Osteocyte (in vitro differentiated cells): ENCODE measurements at regions not wholly inside any gene's neighbourhood (a gene's known extent, or its start where the extent isn't known, plus 50 kb on each side); places are given as distances from the start of the nearest gene placed in this dataset.

Experiments
- DNase-seq: peaks from one replicate; pipeline ENCODE4 v3.0.0; 2021; ENCODE audit warnings: mixed read lengths; ENCODE audit not compliant: unreplicated experiment; ENCODE audit errors: extremely low spot score
- H3K27ac Mint-ChIP-seq: one replicate; pipeline ENCODE4 v1.8.0; 2021; ENCODE audit warnings: mild to moderate bottlenecking, mixed read lengths; ENCODE audit not compliant: unreplicated experiment
- H3K27me3 Mint-ChIP-seq: one replicate; pipeline ENCODE4 v1.8.0; 2021; ENCODE audit warnings: mixed read lengths; ENCODE audit not compliant: unreplicated experiment
- H3K36me3 Mint-ChIP-seq: one replicate; pipeline ENCODE4 v1.8.0; 2021; ENCODE audit warnings: mixed read lengths; ENCODE audit not compliant: unreplicated experiment
- H3K4me1 Mint-ChIP-seq: one replicate; pipeline ENCODE4 v1.8.0; 2021; ENCODE audit warnings: mixed read lengths; ENCODE audit not compliant: unreplicated experiment
- H3K4me3 Mint-ChIP-seq: one replicate; pipeline ENCODE4 v1.8.0; 2021; ENCODE audit warnings: mild to moderate bottlenecking, moderate library complexity, mixed read lengths; ENCODE audit not compliant: unreplicated experiment
- H3K9me3 Mint-ChIP-seq: one replicate; pipeline ENCODE4 v1.8.0; 2021; ENCODE audit warnings: mixed read lengths; ENCODE audit not compliant: unreplicated experiment
- TF ChIP-seq, protein P1 (sequence below): fragments of 200-600 bp; sonication (generic); IDR thresholded peaks from 2 replicates; pipeline ENCODE4 v1.5.0; 2021; ENCODE audit warnings: antibody characterized with exemption, mild to moderate bottlenecking, moderate library complexity

DNA sequence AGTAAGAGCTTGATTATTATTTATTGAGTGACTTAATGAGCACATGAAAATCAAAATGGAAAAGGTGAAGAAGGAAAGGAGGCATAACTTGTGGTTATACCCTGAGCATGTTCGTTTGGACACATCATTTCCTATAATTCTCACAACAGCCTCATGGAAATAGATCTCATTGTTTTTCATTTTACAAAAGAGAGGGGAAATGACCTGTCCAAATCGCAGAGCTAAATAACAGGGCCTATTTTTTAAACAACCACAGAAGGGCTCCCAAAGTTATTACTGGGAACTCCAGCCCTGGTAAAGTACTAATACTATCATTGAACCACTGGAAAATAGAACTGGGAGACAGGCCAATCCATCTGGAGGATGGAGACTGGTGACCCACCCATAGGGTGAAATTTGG, 317.7 kb upstream of the C16orf82 start:
- TF ChIP-seq, protein P1, sequence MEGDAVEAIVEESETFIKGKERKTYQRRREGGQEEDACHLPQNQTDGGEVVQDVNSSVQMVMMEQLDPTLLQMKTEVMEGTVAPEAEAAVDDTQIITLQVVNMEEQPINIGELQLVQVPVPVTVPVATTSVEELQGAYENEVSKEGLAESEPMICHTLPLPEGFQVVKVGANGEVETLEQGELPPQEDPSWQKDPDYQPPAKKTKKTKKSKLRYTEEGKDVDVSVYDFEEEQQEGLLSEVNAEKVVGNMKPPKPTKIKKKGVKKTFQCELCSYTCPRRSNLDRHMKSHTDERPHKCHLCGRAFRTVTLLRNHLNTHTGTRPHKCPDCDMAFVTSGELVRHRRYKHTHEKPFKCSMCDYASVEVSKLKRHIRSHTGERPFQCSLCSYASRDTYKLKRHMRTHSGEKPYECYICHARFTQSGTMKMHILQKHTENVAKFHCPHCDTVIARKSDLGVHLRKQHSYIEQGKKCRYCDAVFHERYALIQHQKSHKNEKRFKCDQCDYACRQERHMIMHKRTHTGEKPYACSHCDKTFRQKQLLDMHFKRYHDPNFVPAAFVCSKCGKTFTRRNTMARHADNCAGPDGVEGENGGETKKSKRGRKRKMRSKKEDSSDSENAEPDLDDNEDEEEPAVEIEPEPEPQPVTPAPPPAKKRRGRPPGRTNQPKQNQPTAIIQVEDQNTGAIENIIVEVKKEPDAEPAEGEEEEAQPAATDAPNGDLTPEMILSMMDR = no peak
- Mint-ChIP-seq H3K9me3 (peaks cover 8% of the 10 kb centered on the region), H3K4me3 (no peak overlapping the region), H3K27me3 (no peaks in the 10 kb centered on the region), H3K4me1 (no peaks in the 10 kb centered on the region), H3K27ac (no peak overlapping the region), H3K36me3 (no peaks in the 10 kb centered on the region)
- DNase-seq = no peak

DNA sequence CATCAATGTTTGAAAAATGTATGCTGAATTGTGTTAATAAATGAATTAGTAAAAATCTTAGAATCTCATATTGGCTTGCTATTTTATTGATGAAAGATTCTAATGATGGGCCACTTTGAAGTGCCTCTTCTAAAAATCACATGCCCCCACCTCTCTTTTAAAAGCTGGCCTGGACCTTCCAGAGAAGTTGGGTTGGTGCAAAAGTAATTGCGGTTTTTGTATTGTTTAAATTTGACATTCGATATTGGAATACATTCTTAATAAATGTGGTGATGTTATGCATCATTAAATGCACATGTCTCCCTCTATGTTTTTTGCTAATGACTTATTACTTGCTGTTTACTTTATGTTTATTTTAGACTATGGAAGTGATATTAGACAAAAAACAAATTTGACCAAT, 314.6 kb upstream of the C16orf82 start:
- TF ChIP-seq, protein P1 = no peak
- no peaks in the 10 kb centered on the region for H3K27me3 Mint-ChIP-seq
- DNase-seq = no peak
- no peaks in the 10 kb centered on the region for H3K36me3 Mint-ChIP-seq
- no peak overlapping the region for H3K4me3 Mint-ChIP-seq
- H3K27ac Mint-ChIP-seq = no peak overlapping the region
- peaks cover 9% of the 10 kb centered on the region for H3K9me3 Mint-ChIP-seq
- no peaks in the 10 kb centered on the region for H3K4me1 Mint-ChIP-seq

DNA sequence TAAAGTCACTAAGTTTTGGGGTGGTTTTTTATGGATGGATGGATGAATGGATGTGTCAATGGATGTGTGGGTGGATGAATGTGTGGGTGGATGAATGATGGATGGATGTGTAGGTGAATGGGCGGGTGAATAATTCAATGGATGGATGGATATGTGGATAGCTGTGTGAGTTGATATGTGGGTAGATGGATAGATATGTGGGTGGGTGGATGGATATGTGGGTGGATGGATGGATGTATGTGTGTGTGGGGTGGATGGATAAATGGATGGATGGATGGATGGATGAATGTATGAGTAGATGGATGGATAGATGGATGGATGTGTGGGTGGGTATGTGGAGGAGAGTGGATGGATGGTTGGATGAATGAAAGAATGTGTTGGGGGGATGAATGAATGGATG, 310.1 kb upstream of the C16orf82 start:
- H3K4me3 Mint-ChIP-seq = no peak overlapping the region
- DNase-seq = no peak
- H3K27me3 Mint-ChIP-seq = no peaks in the 10 kb centered on the region
- H3K9me3 Mint-ChIP-seq = peaks cover 17% of the 10 kb centered on the region
- H3K27ac Mint-ChIP-seq = no peak overlapping the region
- H3K36me3 Mint-ChIP-seq = no peaks in the 10 kb centered on the region
- H3K4me1 Mint-ChIP-seq = no peaks in the 10 kb centered on the region
- TF ChIP-seq, protein P1 = no peak

DNA sequence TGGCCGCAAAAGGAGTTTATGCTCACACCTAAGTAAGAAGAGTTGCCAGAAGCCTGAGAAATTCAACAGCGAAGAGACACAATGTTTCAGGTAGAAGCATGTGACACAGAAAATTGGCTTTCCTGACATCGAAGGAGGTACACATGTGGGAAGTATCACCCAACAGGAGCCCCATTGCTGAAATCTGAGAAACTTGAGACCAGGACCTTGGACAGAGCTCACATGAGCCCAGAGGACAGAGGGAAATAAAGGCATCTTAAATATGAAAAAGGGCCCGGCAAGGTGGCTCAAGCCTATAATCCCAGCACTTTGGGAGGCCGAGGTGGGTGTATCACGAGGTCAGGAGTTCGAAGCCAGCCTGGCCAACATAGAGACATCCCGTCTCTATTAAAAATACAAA, 304.1 kb upstream of the C16orf82 start:
- Mint-ChIP-seq H3K9me3 (peaks cover 30% of the 10 kb centered on the region), H3K27ac (no peak overlapping the region), H3K4me1 (no peaks in the 10 kb centered on the region), H3K36me3 (no peaks in the 10 kb centered on the region), H3K27me3 (no peaks in the 10 kb centered on the region), H3K4me3 (no peak overlapping the region)
- TF ChIP-seq, protein P1 = no peak
- no peak for DNase-seq

DNA sequence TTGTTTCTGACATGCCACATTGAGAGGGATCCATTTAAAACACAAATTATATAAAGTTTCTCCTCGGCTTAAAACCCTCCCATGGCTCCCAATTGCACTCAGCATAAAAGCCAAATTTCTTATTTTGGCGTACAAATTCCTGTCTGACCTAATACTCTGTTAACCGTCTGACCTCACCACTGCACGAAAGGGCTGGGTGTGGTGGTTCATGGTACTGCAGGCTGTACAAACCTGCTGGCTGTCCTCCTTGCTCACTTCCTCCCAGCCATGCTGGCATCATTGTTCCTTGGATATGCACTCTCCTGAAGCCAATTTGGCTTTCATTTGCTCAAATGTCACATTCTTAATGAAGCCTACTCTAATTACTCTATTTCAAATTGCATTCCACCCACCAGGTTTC, 301.6 kb upstream of the C16orf82 start:
- H3K36me3 Mint-ChIP-seq = no peaks in the 10 kb centered on the region
- TF ChIP-seq, protein P1 = no peak
- no peak overlapping the region for H3K27ac Mint-ChIP-seq
- no peaks in the 10 kb centered on the region for H3K27me3 Mint-ChIP-seq
- no peaks in the 10 kb centered on the region for H3K4me1 Mint-ChIP-seq
- DNase-seq = no peak
- H3K9me3 Mint-ChIP-seq = peaks cover 22% of the 10 kb centered on the region
- H3K4me3 Mint-ChIP-seq = no peak overlapping the region
